ENCODE measurements at regions not wholly inside any gene's neighbourhood (a gene's known extent, or its start where the extent isn't known, plus 50 kb on each side); places are given as distances from the start of the nearest gene placed in this dataset.

GRCh38 chr20:56765172-56766073, 136.3 kb downstream of the TFAP2C start:
- TF ChIP-seq CTCF (IDR thresholded peaks at IDR 0.05) (no peak), POLR2A (IDR thresholded peaks at IDR 0.05; ENCODE audit: low read depth) (no peak), EP300 (IDR thresholded peaks at IDR 0.05) (no peak)

Data from esophagus muscularis mucosa (tissue), 4 donors.